ENCODE measurements at regions not wholly inside any gene's neighbourhood (a gene's known extent, or its start where the extent isn't known, plus 50 kb on each side); places are given as distances from the start of the nearest gene placed in this dataset.

DNA sequence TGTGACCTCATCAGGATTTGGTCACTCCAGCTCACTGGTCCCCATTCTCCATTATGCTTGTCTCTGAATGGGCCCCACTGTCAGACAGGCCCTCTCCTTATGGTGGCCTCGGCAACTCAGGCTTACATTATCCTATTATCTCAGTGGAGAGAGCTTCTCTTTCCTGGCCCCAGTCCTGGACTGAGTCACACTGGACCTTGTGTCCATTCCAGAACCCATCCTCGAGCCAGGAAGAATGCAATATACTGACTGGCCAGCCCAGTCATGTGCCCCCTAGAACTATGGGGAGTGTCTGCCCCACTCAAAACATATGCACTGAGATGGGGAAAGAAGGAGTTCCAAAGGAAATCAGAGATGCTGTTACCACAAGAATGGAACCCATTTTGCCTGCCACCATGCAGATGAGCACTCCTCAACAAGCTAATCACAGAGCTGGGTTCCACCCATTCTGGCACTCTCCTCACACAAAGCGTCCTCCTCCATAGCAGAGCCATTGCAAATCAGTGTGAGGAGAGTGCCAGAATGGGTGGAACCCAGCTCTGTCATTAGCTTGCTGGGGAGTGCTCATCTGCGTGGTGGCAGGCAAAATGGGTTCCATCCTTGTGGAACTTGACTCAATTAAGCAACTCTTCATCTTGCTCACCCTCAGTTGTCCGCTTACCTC, 71.9 kb downstream of the CHRNA1 start:
- TF ChIP-seq, protein P1, sequence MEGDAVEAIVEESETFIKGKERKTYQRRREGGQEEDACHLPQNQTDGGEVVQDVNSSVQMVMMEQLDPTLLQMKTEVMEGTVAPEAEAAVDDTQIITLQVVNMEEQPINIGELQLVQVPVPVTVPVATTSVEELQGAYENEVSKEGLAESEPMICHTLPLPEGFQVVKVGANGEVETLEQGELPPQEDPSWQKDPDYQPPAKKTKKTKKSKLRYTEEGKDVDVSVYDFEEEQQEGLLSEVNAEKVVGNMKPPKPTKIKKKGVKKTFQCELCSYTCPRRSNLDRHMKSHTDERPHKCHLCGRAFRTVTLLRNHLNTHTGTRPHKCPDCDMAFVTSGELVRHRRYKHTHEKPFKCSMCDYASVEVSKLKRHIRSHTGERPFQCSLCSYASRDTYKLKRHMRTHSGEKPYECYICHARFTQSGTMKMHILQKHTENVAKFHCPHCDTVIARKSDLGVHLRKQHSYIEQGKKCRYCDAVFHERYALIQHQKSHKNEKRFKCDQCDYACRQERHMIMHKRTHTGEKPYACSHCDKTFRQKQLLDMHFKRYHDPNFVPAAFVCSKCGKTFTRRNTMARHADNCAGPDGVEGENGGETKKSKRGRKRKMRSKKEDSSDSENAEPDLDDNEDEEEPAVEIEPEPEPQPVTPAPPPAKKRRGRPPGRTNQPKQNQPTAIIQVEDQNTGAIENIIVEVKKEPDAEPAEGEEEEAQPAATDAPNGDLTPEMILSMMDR (IDR thresholded peaks at IDR 0.05), result no peak
- no peak for TF ChIP-seq POLR2A (IDR thresholded peaks at IDR 0.05)
